Breast epithelium (tissue), 4 donors: ENCODE measurements at regions not wholly inside any gene's neighbourhood (a gene's known extent, or its start where the extent isn't known, plus 50 kb on each side); places are given as distances from the start of the nearest gene placed in this dataset.

Experiments used
- DNase-seq, 2 donors: peaks; one replicate each; pipeline ENCODE4 v3.0.0-alpha.2; 2019; ENCODE audit warnings: low spot score in 2 of 2
- H3K27ac ChIP-seq, 2 donors: fragments of 200-600 bp; sonication (generic) in 1 of 2; one replicate each; pipeline ENCODE4 v1.5.1; 2016 to 2019; ENCODE audit warnings: mild to moderate bottlenecking in 1 of 2
- H3K27me3 ChIP-seq, 2 donors: fragments of 200-600 bp; sonication (generic) in 1 of 2; one replicate each; pipeline versions ENCODE4 v1.5.1 to v1.6.0; 2017 to 2019; ENCODE audit warnings: control low read depth in 1 of 2, mild to moderate bottlenecking in 1 of 2
- H3K36me3 ChIP-seq: fragments of 200-600 bp; one replicate; pipeline ENCODE4 v1.5.1; 2019
- H3K4me1 ChIP-seq, 2 donors: fragments of 200-600 bp; sonication (generic); one replicate each; pipeline ENCODE4 v1.5.1; 2016 to 2019; ENCODE audit warnings: control low read depth in 1 of 2
- H3K4me3 ChIP-seq, 3 donors: fragments of 200-600 bp; sonication (generic); 1 replicate in 2 of 3; 2 replicates in 1 of 3; pipeline ENCODE4 v1.5.1; 2016 to 2019; ENCODE audit warnings: mild to moderate bottlenecking in 3 of 3, moderate library complexity in 2 of 3
- H3K9me3 ChIP-seq, 2 donors: fragments of 200-600 bp; sonication (generic) in 1 of 2; one replicate each; pipeline ENCODE4 v1.5.1; 2016 to 2019; ENCODE audit warnings: control low read depth in 1 of 2
- CTCF ChIP-seq, 3 donors: fragments of 450-650 bp; IDR thresholded peaks; one replicate each; pipeline ENCODE4 v1.5.1; 2016 to 2017; ENCODE audit warnings: antibody characterized with exemption in 3 of 3, mild to moderate bottlenecking in 3 of 3, moderate library complexity in 3 of 3
- POLR2A ChIP-seq: fragments of 450-650 bp; IDR thresholded peaks from one replicate; pipeline ENCODE4 v1.6.1; 2016; ENCODE audit warnings: antibody characterized with exemption, mild to moderate bottlenecking, moderate library complexity
- POLR2AphosphoS5 ChIP-seq, 3 donors: sonication (generic); formaldehyde crosslinking; IDR thresholded peaks; one replicate each; pipeline ENCODE4 v1.6.1; 2017; ENCODE audit warnings: antibody characterized with exemption in 3 of 3
- intact Hi-C: fragments of 100-400 bp; cut with DNase I; formaldehyde crosslinking; loops from one replicate; pipeline ENCODE4 v1.15.1; 2023; ENCODE audit warnings: low total_unique reads

- no peak overlapping the region for H3K4me3 ChIP-seq
- H3K9me3 ChIP-seq: no peaks in the 10 kb centered on the region
- H3K36me3 ChIP-seq: no peaks in the 10 kb centered on the region
- TF ChIP-seq POLR2AphosphoS5 (IDR thresholded peaks at IDR 0.05) (no peak), POLR2A (no peak), CTCF (IDR thresholded peaks at IDR 0.05) (no peak)
- intact Hi-C loops: no loop called here
- H3K27me3 ChIP-seq: no peaks in the 10 kb centered on the region
- H3K27ac ChIP-seq: no peak overlapping the region
- no peaks in the 10 kb centered on the region for H3K4me1 ChIP-seq
- no peak for DNase-seq
Observed at GRCh38 chr20:17021481-17021880, 205.4 kb upstream of the PCSK2 start.

GRCh38 chr20:17023036-17023435 is 203.8 kb upstream of the PCSK2 start:
- H3K4me1 ChIP-seq: no peaks in the 10 kb centered on the region
- intact Hi-C loops: no loop called here

GRCh38 chr20:17023806-17024205 is 203.0 kb upstream of the PCSK2 start:
- DNase-seq: no peak
- intact Hi-C loops: no loop called here
- Histone ChIP-seq H3K27me3 (no peaks in the 10 kb centered on the region), H3K36me3 (no peaks in the 10 kb centered on the region), H3K4me3 (no peak overlapping the region), H3K9me3 (peaks cover 0 to 5% of the 10 kb centered on the region in 2 donors), H3K27ac (no peak overlapping the region), H3K4me1 (no peaks in the 10 kb centered on the region)
- TF ChIP-seq POLR2AphosphoS5 (IDR thresholded peaks at IDR 0.05) (no peak), CTCF (IDR thresholded peaks at IDR 0.05) (no peak), POLR2A (no peak)

More at GRCh38 chr20:17023036-17023435, 203.8 kb upstream of the PCSK2 start:
- no peaks in the 10 kb centered on the region for H3K27me3 ChIP-seq
- no peaks in the 10 kb centered on the region for H3K36me3 ChIP-seq
- no peak overlapping the region for H3K27ac ChIP-seq
- DNase-seq: no peak
- TF ChIP-seq POLR2A (no peak), CTCF (IDR thresholded peaks at IDR 0.05) (no peak), POLR2AphosphoS5 (IDR thresholded peaks at IDR 0.05) (no peak)
- no peak overlapping the region for H3K4me3 ChIP-seq
- H3K9me3 ChIP-seq: peaks cover 0 to 5% of the 10 kb centered on the region in 2 donors

GRCh38 chr20:17024513-17025119 is 202.2 kb upstream of the PCSK2 start:
- Histone ChIP-seq H3K4me1 (no peaks in the 10 kb centered on the region), H3K4me3 (no peak overlapping the region), H3K27me3 (no peaks in the 10 kb centered on the region), H3K27ac (no peak overlapping the region), H3K9me3 (peaks cover 0 to 5% of the 10 kb centered on the region in 2 donors), H3K36me3 (no peaks in the 10 kb centered on the region)
- no peak for DNase-seq
- intact Hi-C loops: no loop called here
- TF ChIP-seq CTCF (IDR thresholded peaks at IDR 0.05) (no peak), POLR2A (no peak), POLR2AphosphoS5 (IDR thresholded peaks at IDR 0.05) (no peak)

GRCh38 chr20:17026346-17026745 is 200.5 kb upstream of the PCSK2 start:
- Histone ChIP-seq H3K4me3 (no peak overlapping the region), H3K27ac (no peak overlapping the region), H3K4me1 (no peaks in the 10 kb centered on the region), H3K27me3 (no peaks in the 10 kb centered on the region), H3K9me3 (peaks cover 0 to 5% of the 10 kb centered on the region in 2 donors), H3K36me3 (no peaks in the 10 kb centered on the region)
- no peak for DNase-seq
- TF ChIP-seq POLR2A (no peak), CTCF (IDR thresholded peaks at IDR 0.05) (no peak), POLR2AphosphoS5 (IDR thresholded peaks at IDR 0.05) (no peak)
- intact Hi-C loops: no loop called here
